Activated CD4-positive, alpha-beta T cell treated with anti-CD3 and anti-CD28 coated beads, Interleukin-2, amount 50 U/mL, for 16 hours (primary cell): ENCODE measurements at regions not wholly inside any gene's neighbourhood (a gene's known extent, or its start where the extent isn't known, plus 50 kb on each side); places are given as distances from the start of the nearest gene placed in this dataset.

Experiments
- DNase-seq: peaks from one replicate; pipeline ENCODE4 v3.0.0-alpha.2; 2020

- DNase-seq = no peak
These were observed 134.3 kb upstream of the ATP1B1 start for GRCh38 chr1:168972225-168972624.

GRCh38 chr1:168972887-168973286 lies 133.6 kb upstream of the ATP1B1 start:
- DNase-seq = no peak

- DNase-seq = no peak
These were observed 132.4 kb upstream of the ATP1B1 start for GRCh38 chr1:168974117-168974516.

- no peak for DNase-seq
These were observed 131.9 kb upstream of the ATP1B1 start for GRCh38 chr1:168974611-168975010.

- DNase-seq = no peak
These were observed 130.2 kb upstream of the ATP1B1 start for GRCh38 chr1:168976267-168976666.

- no peak for DNase-seq
These were observed 128.9 kb upstream of the ATP1B1 start for GRCh38 chr1:168977618-168978017.

- no peak for DNase-seq
These were observed 127.2 kb upstream of the ATP1B1 start for GRCh38 chr1:168979276-168979675.

GRCh38 chr1:168980180-168980579 lies 126.3 kb upstream of the ATP1B1 start:
- no peak for DNase-seq

GRCh38 chr1:168980656-168981055 lies 125.8 kb upstream of the ATP1B1 start:
- no peak for DNase-seq

GRCh38 chr1:168982778-168983177 lies 123.7 kb upstream of the ATP1B1 start:
- DNase-seq = no peak

- no peak for DNase-seq
These were observed 119.2 kb upstream of the ATP1B1 start for GRCh38 chr1:168987330-168987729.

GRCh38 chr1:168987923-168988322 lies 118.6 kb upstream of the ATP1B1 start:
- no peak for DNase-seq

- no peak for DNase-seq
These were observed 116.5 kb upstream of the ATP1B1 start for GRCh38 chr1:168989985-168990384.

- DNase-seq = no peak
These were observed 114.6 kb upstream of the ATP1B1 start for GRCh38 chr1:168991667-168992475.

GRCh38 chr1:169001353-169001752 lies 105.1 kb upstream of the ATP1B1 start:
- no peak for DNase-seq

GRCh38 chr1:169003864-169004516 lies 102.5 kb upstream of the ATP1B1 start:
- no peak for DNase-seq

GRCh38 chr1:169005776-169006175 lies 100.7 kb upstream of the ATP1B1 start:
- no peak for DNase-seq

GRCh38 chr1:169009666-169010065 lies 96.8 kb upstream of the ATP1B1 start:
- no peak for DNase-seq

- DNase-seq = no peak
These were observed 94.1 kb upstream of the ATP1B1 start for GRCh38 chr1:169012416-169012815.

GRCh38 chr1:169013821-169014220 lies 92.7 kb upstream of the ATP1B1 start:
- DNase-seq = no peak

GRCh38 chr1:169015464-169015863 lies 91.0 kb upstream of the ATP1B1 start:
- no peak for DNase-seq

GRCh38 chr1:169018751-169019150 lies 87.7 kb upstream of the ATP1B1 start:
- no peak for DNase-seq

GRCh38 chr1:169019419-169020058 lies 87.0 kb upstream of the ATP1B1 start:
- DNase-seq = no peak

GRCh38 chr1:169020684-169021083 lies 85.8 kb upstream of the ATP1B1 start:
- no peak for DNase-seq
